ACC112 (cell line): ENCODE measurements at regions not wholly inside any gene's neighbourhood (a gene's known extent, or its start where the extent isn't known, plus 50 kb on each side); places are given as distances from the start of the nearest gene placed in this dataset.
"Not testable (repeated sequence)": the region's sequence is repeated elsewhere in the genome, so short reads cannot be mapped to it uniquely, and the experiment has no call there.

Experiments
- H2AFZ ChIP-seq: fragments of 200-600 bp; sonication (generic); one replicate; pipeline ENCODE4 v1.6.0; 2017; ENCODE audit warnings: antibody characterized with exemption, low read length; ENCODE audit not compliant: unreplicated experiment
- H3K27ac ChIP-seq: fragments of 200-600 bp; sonication (generic); 2 replicates; pipeline ENCODE4 v1.5.1; 2014; ENCODE audit warnings: low read depth, mild to moderate bottlenecking, antibody characterized with exemption, low read length, moderate library complexity
- H3K27me3 ChIP-seq: fragments of 200-600 bp; sonication (generic); 2 replicates; pipeline ENCODE4 v1.6.1; 2014; ENCODE audit warnings: mild to moderate bottlenecking, antibody characterized with exemption, low read length, moderate library complexity, mixed read lengths; ENCODE audit not compliant: insufficient read depth
- H3K36me3 ChIP-seq: fragments of 200-600 bp; sonication (generic); 2 replicates; pipeline ENCODE4 v1.6.1; 2016; ENCODE audit warnings: mild to moderate bottlenecking, antibody characterized with exemption, low read length, moderate library complexity, mixed read lengths; ENCODE audit not compliant: insufficient read depth
- H3K4me1 ChIP-seq: fragments of 200-600 bp; sonication (generic); one replicate; pipeline ENCODE4 v1.6.1; 2016; ENCODE audit warnings: low read length, mixed read lengths; ENCODE audit not compliant: insufficient read depth, unreplicated experiment, control insufficient read depth
- H3K4me3 ChIP-seq: fragments of 200-600 bp; sonication (generic); 2 replicates; pipeline ENCODE4 v1.5.1; 2014; ENCODE audit warnings: mild to moderate bottlenecking, low read depth, low read length
- H3K79me2 ChIP-seq: fragments of 200-600 bp; sonication (generic); one replicate; pipeline ENCODE4 v1.6.0; 2016; ENCODE audit warnings: low read length; ENCODE audit not compliant: control insufficient read depth, unreplicated experiment, insufficient read depth

- Histone ChIP-seq H3K4me3 (no peak overlapping the region), H3K27ac (peak overlapping the region; percentile 27; the same call in 1 of the 2 replicates), H3K4me1 (peaks cover 34% of the 10 kb centered on the region), H3K79me2 (no peaks in the 10 kb centered on the region), H2AFZ (peak overlapping the region; percentile 15), H3K27me3 (no peaks in the 10 kb centered on the region), H3K36me3 (no peaks in the 10 kb centered on the region)
Measured at GRCh38 chr1:221963742-221964141, 221.9 kb upstream of the DUSP10 start.

- H3K4me3 ChIP-seq, result no peak overlapping the region
- H2AFZ ChIP-seq, result no peak overlapping the region
- H3K27me3 ChIP-seq, result no peaks in the 10 kb centered on the region
- H3K27ac ChIP-seq, result peak overlapping the region; percentile 71
- no peaks in the 10 kb centered on the region for H3K79me2 ChIP-seq
- peaks cover 40% of the 10 kb centered on the region for H3K4me1 ChIP-seq
- H3K36me3 ChIP-seq, result no peaks in the 10 kb centered on the region
Measured at GRCh38 chr1:221962385-221962784, 220.5 kb upstream of the DUSP10 start.

- H3K4me3 ChIP-seq, result peak overlapping the region; percentile 11; the same call in 1 of the 2 replicates
- H2AFZ ChIP-seq, result peak overlapping the region; percentile 59
- H3K4me1 ChIP-seq, result peaks cover 40% of the 10 kb centered on the region
- no peaks in the 10 kb centered on the region for H3K79me2 ChIP-seq
- no peaks in the 10 kb centered on the region for H3K27me3 ChIP-seq
- H3K27ac ChIP-seq, result peak overlapping the region; percentile 71
- no peaks in the 10 kb centered on the region for H3K36me3 ChIP-seq
Measured at GRCh38 chr1:221961532-221962292, 219.8 kb upstream of the DUSP10 start.

GRCh38 chr1:221958161-221958562, 216.3 kb upstream of the DUSP10 start:
- not testable (repeated sequence) for H3K27me3 ChIP-seq
- H2AFZ ChIP-seq, result peak overlapping the region; percentile 14

GRCh38 chr1:221957350-221957749, 215.5 kb upstream of the DUSP10 start:
- H3K4me3 ChIP-seq, H3K79me2 ChIP-seq, H3K27ac ChIP-seq, H3K27me3 ChIP-seq, H2AFZ ChIP-seq, H3K36me3 ChIP-seq: not testable (repeated sequence)
- H3K4me1 ChIP-seq, result peaks cover 27% of the 10 kb centered on the region

More at GRCh38 chr1:221958161-221958562, 216.3 kb upstream of the DUSP10 start:
- Histone ChIP-seq H3K4me1 (peaks cover 33% of the 10 kb centered on the region), H3K27ac (peak overlapping the region; percentile 48)
- H3K79me2 ChIP-seq, H3K36me3 ChIP-seq, H3K4me3 ChIP-seq: not testable (repeated sequence)

- H3K79me2 ChIP-seq, result no peaks in the 10 kb centered on the region
- no peaks in the 10 kb centered on the region for H3K4me1 ChIP-seq
- no peak overlapping the region for H3K4me3 ChIP-seq
- no peaks in the 10 kb centered on the region for H3K36me3 ChIP-seq
- no peaks in the 10 kb centered on the region for H3K27me3 ChIP-seq
- no peak overlapping the region for H3K27ac ChIP-seq
- no peak overlapping the region for H2AFZ ChIP-seq
Measured at GRCh38 chr1:221949996-221950395, 208.1 kb upstream of the DUSP10 start.

- Histone ChIP-seq H3K4me1 (no peaks in the 10 kb centered on the region), H3K4me3 (no peak overlapping the region), H3K27ac (no peak overlapping the region), H3K36me3 (no peaks in the 10 kb centered on the region), H2AFZ (no peak overlapping the region), H3K27me3 (no peaks in the 10 kb centered on the region), H3K79me2 (no peaks in the 10 kb centered on the region)
Measured at GRCh38 chr1:221948459-221948858, 206.6 kb upstream of the DUSP10 start.

GRCh38 chr1:221947731-221948130, 205.8 kb upstream of the DUSP10 start:
- no peak overlapping the region for H3K27ac ChIP-seq
- no peaks in the 10 kb centered on the region for H3K79me2 ChIP-seq
- no peak overlapping the region for H2AFZ ChIP-seq
- no peaks in the 10 kb centered on the region for H3K36me3 ChIP-seq
- H3K4me1 ChIP-seq, result no peaks in the 10 kb centered on the region
- no peak overlapping the region for H3K4me3 ChIP-seq
- no peaks in the 10 kb centered on the region for H3K27me3 ChIP-seq

GRCh38 chr1:221946768-221947167, 204.9 kb upstream of the DUSP10 start:
- Histone ChIP-seq H3K79me2 (no peaks in the 10 kb centered on the region), H3K27me3 (no peaks in the 10 kb centered on the region), H2AFZ (no peak overlapping the region), H3K27ac (no peak overlapping the region), H3K36me3 (no peaks in the 10 kb centered on the region), H3K4me1 (no peaks in the 10 kb centered on the region), H3K4me3 (no peak overlapping the region)

- Histone ChIP-seq H3K27me3 (no peaks in the 10 kb centered on the region), H2AFZ (no peak overlapping the region), H3K4me3 (no peak overlapping the region), H3K36me3 (no peaks in the 10 kb centered on the region), H3K4me1 (no peaks in the 10 kb centered on the region), H3K79me2 (no peaks in the 10 kb centered on the region), H3K27ac (no peak overlapping the region)
Measured at GRCh38 chr1:221945669-221946068, 203.8 kb upstream of the DUSP10 start.

GRCh38 chr1:221944247-221944870, 202.5 kb upstream of the DUSP10 start:
- no peaks in the 10 kb centered on the region for H3K36me3 ChIP-seq
- no peak overlapping the region for H2AFZ ChIP-seq
- H3K27ac ChIP-seq, result no peak overlapping the region
- no peaks in the 10 kb centered on the region for H3K79me2 ChIP-seq
- no peaks in the 10 kb centered on the region for H3K4me1 ChIP-seq
- H3K4me3 ChIP-seq, result no peak overlapping the region
- no peaks in the 10 kb centered on the region for H3K27me3 ChIP-seq
